ENCODE measurements at regions not wholly inside any gene's neighbourhood (a gene's known extent, or its start where the extent isn't known, plus 50 kb on each side); places are given as distances from the start of the nearest gene placed in this dataset.

GRCh38 chr19:23855676-23856075 lies 59.0 kb upstream of the ZNF726 start:
- DNase-seq (ENCODE audit: low read depth in 2 of 2): no peak

DNA sequence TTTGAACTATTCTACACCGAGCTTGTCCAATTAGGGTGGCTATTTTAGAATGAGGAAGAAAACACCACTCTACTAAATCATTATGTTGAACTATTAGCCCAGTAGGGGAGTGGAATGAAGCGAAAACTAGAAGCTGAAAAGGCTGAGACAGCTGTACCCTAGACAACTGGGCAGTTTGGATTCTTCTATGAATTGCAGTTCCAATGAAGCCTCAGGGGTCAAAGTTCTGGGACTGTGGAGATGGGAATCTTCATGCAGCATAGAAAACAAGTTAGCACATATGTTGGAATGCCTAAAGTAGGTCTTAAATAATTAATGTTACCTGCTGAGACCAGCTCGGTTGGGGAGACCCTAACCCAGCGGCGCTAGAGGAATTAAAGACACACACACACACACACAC lies 62.7 kb upstream of the ZNF726 start:
- DNase-seq (ENCODE audit: low read depth in 2 of 2): no peak

DNA sequence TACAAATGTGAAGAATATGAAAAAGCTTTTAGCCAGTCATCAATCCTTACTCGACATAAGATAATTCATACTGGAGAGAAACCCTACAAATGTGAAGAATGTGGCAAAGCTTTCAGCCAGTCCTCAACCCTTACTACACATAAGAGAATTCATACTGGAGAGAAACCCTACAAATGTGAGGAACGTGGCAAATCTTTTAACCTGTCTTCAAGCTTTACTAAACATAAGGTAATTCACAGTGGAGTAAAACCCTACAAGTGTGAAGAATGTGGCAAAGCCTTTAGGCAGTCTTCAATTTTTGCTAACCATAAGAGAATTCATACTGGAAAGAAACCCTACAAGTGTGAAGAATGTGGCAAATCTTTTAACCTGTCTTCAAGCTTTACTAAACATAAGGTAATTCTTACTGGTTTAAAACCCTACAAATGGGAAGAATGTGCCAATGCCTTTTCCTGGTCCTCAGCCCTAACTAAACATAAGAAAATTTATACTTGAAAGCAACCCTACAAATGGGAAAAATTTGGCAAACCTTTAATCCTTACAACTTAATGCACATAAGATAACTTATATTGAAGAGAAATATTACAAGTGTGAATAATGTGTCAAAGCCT lies 74.1 kb upstream of the ZNF681 start:
- no peak for DNase-seq (ENCODE audit: low read depth in 2 of 2)

DNA sequence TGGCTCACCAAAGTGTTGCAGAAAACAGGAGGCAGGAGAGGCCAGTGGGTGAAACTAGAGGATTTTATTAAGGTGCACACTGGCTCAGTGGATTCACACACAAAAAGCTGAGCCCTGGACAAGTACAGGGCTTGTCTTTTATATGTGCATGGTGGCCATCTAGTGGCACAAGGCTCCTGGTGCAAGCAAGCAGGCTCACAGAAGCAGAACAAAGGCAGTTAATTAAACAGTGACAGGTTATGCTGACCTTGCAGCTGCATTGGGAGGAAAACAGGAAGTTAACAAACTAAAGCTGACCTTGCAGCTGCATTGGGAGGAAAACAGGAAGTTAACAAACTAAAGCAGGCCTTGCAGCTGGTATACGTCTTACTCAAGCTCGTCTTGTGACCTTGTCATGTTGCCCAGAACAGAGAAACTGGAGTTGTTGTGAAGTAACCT lies 65.3 kb upstream of the ZNF681 start:
- DNase-seq (ENCODE audit: low read depth in 2 of 2): no peak

DNA sequence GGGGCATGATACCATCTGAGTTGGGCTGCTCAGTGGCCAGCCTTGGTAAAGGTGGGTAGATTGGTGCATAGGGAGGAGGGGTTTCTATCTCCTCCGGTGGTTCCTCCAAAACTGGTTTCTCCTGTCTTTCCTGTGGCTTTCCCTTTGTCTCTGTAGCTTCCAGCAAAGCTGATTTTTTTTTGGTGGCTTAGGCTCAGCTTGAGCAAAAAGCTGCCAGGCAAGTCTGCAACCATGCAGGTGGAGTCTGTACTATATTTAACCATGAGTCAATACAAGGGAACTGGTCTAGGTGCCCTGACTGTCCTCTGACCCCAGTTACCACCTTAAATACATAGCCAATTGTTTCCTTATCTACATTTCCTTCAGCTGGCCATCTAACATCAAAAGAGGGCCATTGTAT lies 64.0 kb upstream of the ZNF681 start:
- no peak for DNase-seq (ENCODE audit: low read depth in 2 of 2)

DNA sequence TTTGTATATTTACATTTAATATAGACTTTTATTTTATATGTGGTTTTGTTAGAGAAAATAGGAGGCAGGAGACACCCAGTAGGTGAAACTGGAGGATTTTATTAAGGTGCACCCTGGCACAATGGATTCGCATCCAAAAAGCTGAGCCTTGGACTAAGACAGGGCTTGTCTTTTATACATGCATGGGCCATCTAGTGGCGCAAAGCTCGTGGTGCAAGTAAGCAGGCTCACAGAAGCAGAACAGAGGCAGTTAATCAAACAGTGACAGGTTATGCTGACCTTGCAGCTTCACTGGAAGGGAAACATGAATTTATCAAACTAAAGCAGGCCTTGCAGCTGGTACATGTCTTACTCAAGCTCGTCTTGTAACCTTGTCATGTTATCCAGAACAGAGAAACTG lies 58.8 kb upstream of the ZNF681 start:
- peak in 1 of 2 experiments; percentile 26 for DNase-seq (ENCODE audit: low read depth in 2 of 2)

DNA sequence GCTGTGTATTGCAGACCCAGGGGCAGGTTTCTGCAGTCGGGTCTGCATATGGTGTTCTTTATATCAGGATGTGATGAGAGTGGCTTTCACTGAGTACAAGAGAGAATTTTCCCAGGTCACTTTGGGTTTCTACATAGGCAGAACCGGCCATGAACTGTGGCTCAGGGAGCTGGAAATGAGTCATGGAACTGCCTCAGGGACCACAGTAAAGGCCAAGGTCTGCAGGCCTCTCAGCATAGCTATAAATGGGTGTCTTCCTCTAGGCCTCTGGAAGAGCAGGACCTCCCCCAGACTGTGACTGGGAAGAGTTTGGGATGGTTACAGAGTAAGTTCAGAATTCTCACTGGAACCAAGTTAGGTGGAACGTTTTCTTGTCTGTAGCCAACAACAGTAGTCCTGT lies 51.8 kb upstream of the ZNF681 start:
- DNase-seq (ENCODE audit: low read depth in 2 of 2): no peak
